ENCODE measurements at regions not wholly inside any gene's neighbourhood (a gene's known extent, or its start where the extent isn't known, plus 50 kb on each side); places are given as distances from the start of the nearest gene placed in this dataset.

DNA sequence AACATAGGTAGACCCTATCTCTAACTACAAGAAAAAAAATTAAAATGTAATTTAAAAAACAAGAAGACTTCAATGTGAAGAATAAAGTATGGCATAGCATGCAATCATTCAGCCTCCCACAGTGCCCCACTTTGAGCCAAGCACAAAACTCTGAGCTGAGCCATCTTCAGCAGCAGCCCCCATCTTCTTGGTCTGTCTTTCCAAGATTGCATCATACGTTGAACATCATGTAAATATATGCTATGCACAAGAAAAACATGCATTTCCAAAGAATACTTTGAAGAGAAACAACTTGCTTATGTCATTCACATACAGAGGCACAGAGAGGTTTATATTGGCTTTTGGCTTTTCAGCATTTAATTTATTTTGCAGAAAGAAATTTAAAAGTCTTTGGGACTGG is 105.8 kb upstream of the TMPO start:
- H3K4me1 ChIP-seq (ENCODE audit: insufficient read depth, low read length): peaks cover 16% of the 10 kb centered on the region
- H3K4me3 ChIP-seq (ENCODE audit: low read length): no peak overlapping the region
- no peaks in the 10 kb centered on the region for H3K9me3 ChIP-seq (ENCODE audit: low read depth, low read length)
- H3K27me3 ChIP-seq (ENCODE audit: insufficient read depth, low read length): no peaks in the 10 kb centered on the region

GRCh38 chr12:98410356-98410755 is 105.0 kb upstream of the TMPO start:
- no peaks in the 10 kb centered on the region for H3K27me3 ChIP-seq (ENCODE audit: insufficient read depth, low read length)
- H3K4me3 ChIP-seq (ENCODE audit: low read length): no peak overlapping the region
- H3K4me1 ChIP-seq (ENCODE audit: insufficient read depth, low read length): peaks cover 16% of the 10 kb centered on the region
- no peaks in the 10 kb centered on the region for H3K9me3 ChIP-seq (ENCODE audit: low read depth, low read length)

GRCh38 chr12:98416845-98417244 is 98.5 kb upstream of the TMPO start:
- Histone ChIP-seq H3K27me3 (ENCODE audit: insufficient read depth, low read length) (no peaks in the 10 kb centered on the region), H3K9me3 (ENCODE audit: low read depth, low read length) (no peaks in the 10 kb centered on the region), H3K4me3 (ENCODE audit: low read length) (no peak overlapping the region)

GRCh38 chr12:98417266-98417665 is 98.1 kb upstream of the TMPO start:
- Histone ChIP-seq H3K27me3 (ENCODE audit: insufficient read depth, low read length) (no peaks in the 10 kb centered on the region), H3K9me3 (ENCODE audit: low read depth, low read length) (no peaks in the 10 kb centered on the region), H3K4me1 (ENCODE audit: insufficient read depth, low read length) (peaks cover 23% of the 10 kb centered on the region), H3K4me3 (ENCODE audit: low read length) (no peak overlapping the region)

More at GRCh38 chr12:98416845-98417244, 98.5 kb upstream of the TMPO start:
- peaks cover 23% of the 10 kb centered on the region for H3K4me1 ChIP-seq (ENCODE audit: insufficient read depth, low read length)

DNA sequence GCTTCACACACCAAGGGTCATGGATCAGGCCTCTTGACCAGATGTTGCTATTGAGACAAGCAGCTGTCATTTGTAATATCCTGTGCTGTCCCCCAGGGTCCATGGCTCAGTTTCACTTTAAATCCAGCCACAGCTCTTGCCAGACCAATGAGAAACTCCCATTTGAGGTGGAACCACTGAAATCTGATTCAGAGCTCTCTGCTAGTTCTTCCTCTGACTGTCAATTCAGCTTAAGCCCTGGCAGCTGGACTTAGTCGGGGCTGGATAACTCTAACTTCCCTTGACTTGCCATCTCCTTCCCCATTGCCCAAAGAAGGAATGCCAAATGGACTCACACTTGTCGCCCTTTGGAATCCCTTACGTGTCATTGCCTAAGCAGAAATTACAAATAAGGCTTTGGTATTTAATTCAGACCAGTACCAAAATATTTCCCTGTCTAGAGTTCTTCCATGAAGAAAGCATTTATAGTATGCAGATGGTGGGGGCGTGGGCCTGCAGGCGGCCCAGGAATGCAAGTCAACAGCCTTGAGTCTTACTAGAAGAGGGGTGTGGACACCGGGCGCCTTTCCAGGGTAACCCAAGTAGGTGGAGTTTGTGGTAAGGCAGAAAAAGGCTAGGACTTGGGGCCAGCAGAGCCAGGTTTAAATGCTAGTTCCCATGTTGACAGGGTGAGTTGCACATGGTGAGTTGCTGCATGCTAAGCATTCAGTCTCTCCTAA is 96.9 kb upstream of the TMPO start:
- Histone ChIP-seq H3K4me3 (ENCODE audit: low read length) (no peak overlapping the region), H3K4me1 (ENCODE audit: insufficient read depth, low read length) (peaks cover 23% of the 10 kb centered on the region), H3K9me3 (ENCODE audit: low read depth, low read length) (no peaks in the 10 kb centered on the region), H3K27me3 (ENCODE audit: insufficient read depth, low read length) (no peaks in the 10 kb centered on the region)

- Histone ChIP-seq H3K27me3 (ENCODE audit: insufficient read depth, low read length) (no peaks in the 10 kb centered on the region), H3K4me3 (ENCODE audit: low read length) (no peak overlapping the region), H3K4me1 (ENCODE audit: insufficient read depth, low read length) (peaks cover 23% of the 10 kb centered on the region)
Observed at GRCh38 chr12:98419081-98419794, 96.2 kb upstream of the TMPO start.

DNA sequence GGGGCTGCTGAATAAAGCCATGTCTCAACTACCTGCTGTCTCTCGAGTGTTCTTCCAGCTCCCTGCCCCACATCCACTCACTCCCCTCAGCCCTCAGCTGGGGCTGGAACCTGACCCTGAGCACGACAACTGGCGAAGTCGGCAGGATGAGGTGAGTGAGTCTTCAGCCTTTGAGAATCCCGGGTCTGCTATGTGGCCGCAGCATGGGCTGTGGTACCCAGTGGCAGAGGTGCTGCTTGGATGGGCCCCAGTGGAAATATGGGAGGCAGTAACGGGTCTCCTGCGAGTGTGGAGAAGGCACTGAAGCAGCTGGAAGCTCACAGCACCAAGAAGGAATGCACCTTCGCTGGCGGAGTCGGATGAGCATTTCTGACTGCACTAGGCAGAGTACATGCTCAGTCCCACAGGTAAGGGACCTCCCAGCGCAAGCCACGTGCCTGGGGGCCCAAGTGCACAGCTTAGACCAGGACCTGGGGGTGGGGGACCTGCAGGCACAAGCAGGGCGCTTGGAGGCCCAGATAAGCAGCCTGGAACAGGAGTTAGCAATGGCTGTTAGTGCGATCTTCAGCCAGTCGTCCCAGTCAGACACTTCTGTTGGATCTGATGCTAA is 95.5 kb upstream of the TMPO start:
- Histone ChIP-seq H3K9me3 (ENCODE audit: low read depth, low read length) (no peaks in the 10 kb centered on the region), H3K27me3 (ENCODE audit: insufficient read depth, low read length) (no peaks in the 10 kb centered on the region), H3K4me1 (ENCODE audit: insufficient read depth, low read length) (peaks cover 27% of the 10 kb centered on the region), H3K4me3 (ENCODE audit: low read length) (no peak overlapping the region)

More at GRCh38 chr12:98419081-98419794, 96.2 kb upstream of the TMPO start:
- no peaks in the 10 kb centered on the region for H3K9me3 ChIP-seq (ENCODE audit: low read depth, low read length)

GRCh38 chr12:98420461-98420860 is 94.9 kb upstream of the TMPO start:
- Histone ChIP-seq H3K27me3 (ENCODE audit: insufficient read depth, low read length) (no peaks in the 10 kb centered on the region), H3K4me1 (ENCODE audit: insufficient read depth, low read length) (peaks cover 27% of the 10 kb centered on the region), H3K4me3 (ENCODE audit: low read length) (no peak overlapping the region), H3K9me3 (ENCODE audit: low read depth, low read length) (no peaks in the 10 kb centered on the region)

DNA sequence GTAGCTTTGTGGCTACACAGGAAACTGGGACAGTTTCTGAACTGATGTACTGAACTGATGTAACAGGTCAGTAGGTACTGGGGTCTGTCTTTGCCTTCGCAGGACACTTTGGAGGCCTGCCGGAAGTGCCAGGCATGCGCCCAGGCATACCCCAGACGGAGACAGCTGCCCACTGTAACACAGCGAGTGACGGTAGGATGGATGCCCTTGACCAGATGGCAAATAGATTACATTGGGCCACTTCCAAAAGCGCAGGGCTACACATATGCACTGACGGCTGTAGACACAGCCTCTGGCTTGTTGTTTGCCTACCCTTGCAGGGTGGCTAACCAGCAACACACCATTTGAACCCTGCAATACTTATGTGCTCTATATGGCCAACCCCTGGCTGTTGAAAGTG is 94.1 kb upstream of the TMPO start:
- peaks cover 27% of the 10 kb centered on the region for H3K4me1 ChIP-seq (ENCODE audit: insufficient read depth, low read length)
- H3K4me3 ChIP-seq (ENCODE audit: low read length): no peak overlapping the region
- no peaks in the 10 kb centered on the region for H3K9me3 ChIP-seq (ENCODE audit: low read depth, low read length)
- no peaks in the 10 kb centered on the region for H3K27me3 ChIP-seq (ENCODE audit: insufficient read depth, low read length)

DNA sequence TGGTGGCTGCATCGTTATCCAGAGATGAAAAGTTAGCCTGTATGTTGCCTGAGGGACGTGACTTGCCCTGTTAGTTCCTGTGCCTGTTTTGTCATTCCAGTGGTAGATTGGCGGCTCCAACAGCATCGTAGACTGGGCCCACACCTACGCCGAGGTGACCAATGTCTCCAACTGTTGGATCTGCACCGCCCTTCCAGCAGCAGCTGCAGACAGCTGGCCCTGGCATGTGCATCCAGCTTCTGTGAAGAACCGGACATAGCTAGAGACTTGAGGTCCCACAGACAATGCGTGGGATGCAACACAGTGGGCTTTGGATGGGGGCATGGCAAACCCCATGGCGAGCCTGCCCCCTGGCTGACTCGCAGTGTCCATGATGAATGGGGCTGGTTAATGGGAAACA is 93.0 kb upstream of the TMPO start:
- Histone ChIP-seq H3K4me1 (ENCODE audit: insufficient read depth, low read length) (peaks cover 19% of the 10 kb centered on the region), H3K4me3 (ENCODE audit: low read length) (no peak overlapping the region), H3K9me3 (ENCODE audit: low read depth, low read length) (no peaks in the 10 kb centered on the region), H3K27me3 (ENCODE audit: insufficient read depth, low read length) (no peaks in the 10 kb centered on the region)

DNA sequence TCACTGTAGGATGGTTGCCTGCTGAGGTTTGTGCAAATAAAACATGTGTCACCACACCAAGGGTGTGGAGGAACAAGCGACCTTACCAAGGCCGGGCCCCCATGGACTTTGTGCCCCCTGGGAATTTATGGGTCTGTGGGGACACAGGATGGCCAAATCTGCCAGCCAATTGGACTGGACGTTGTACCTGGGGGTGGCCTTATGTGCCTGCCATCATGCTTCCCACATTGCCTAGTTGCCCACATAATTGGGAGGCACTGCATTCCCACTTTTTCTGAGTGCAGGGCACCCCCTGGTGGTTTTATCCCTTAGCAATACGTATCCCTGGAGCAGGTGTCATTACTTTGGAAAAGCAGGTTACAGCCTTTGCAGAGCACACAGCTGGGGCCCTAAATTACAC is 92.6 kb upstream of the TMPO start:
- H3K4me1 ChIP-seq (ENCODE audit: insufficient read depth, low read length): peaks cover 15% of the 10 kb centered on the region
- H3K4me3 ChIP-seq (ENCODE audit: low read length): no peak overlapping the region
- H3K27me3 ChIP-seq (ENCODE audit: insufficient read depth, low read length): no peaks in the 10 kb centered on the region
- H3K9me3 ChIP-seq (ENCODE audit: low read depth, low read length): no peaks in the 10 kb centered on the region

- H3K4me1 ChIP-seq (ENCODE audit: insufficient read depth, low read length): peaks cover 5% of the 10 kb centered on the region
- H3K27me3 ChIP-seq (ENCODE audit: insufficient read depth, low read length): no peaks in the 10 kb centered on the region
- no peaks in the 10 kb centered on the region for H3K9me3 ChIP-seq (ENCODE audit: low read depth, low read length)
- no peak overlapping the region for H3K4me3 ChIP-seq (ENCODE audit: low read length)
Observed at GRCh38 chr12:98423963-98424362, 91.4 kb upstream of the TMPO start.

DNA sequence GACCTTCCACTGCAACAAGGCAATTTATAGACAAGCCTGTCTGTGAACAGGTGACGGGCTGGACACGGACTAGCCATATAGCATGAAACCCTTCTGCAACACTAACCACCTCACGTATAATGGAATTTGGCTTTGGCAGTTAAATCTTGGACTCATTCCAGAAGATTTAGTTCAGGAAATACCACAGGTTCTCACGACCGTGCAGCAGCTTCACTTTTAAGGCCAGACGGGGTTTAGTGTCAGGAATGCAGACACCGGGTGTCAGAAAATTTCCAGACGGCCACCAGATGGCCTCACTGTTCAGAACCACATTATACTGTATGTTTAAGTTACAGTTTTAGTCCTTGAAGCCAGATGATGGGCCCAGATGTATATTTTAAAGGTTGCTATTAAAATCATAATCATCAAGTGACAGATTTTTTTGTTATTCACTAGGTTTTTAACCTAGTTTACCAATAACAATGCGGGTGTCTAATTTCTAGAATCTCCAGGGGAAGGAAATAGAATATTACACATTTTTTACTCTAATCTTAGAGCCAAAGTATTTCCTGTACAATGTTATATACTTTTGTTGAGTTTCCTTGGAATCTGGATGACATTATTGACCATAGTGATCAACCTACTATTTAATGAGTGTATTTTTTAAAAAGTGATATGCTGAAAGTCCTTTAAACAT is 90.5 kb upstream of the TMPO start:
- Histone ChIP-seq H3K27me3 (ENCODE audit: insufficient read depth, low read length) (no peaks in the 10 kb centered on the region), H3K9me3 (ENCODE audit: low read depth, low read length) (no peaks in the 10 kb centered on the region), H3K4me3 (ENCODE audit: low read length) (no peak overlapping the region), H3K4me1 (ENCODE audit: insufficient read depth, low read length) (peaks cover 4% of the 10 kb centered on the region)

- Histone ChIP-seq H3K4me3 (ENCODE audit: low read length) (no peak overlapping the region), H3K9me3 (ENCODE audit: low read depth, low read length) (no peaks in the 10 kb centered on the region), H3K27me3 (ENCODE audit: insufficient read depth, low read length) (no peaks in the 10 kb centered on the region), H3K4me1 (ENCODE audit: insufficient read depth, low read length) (peaks cover 4% of the 10 kb centered on the region)
Observed at GRCh38 chr12:98425859-98426258, 89.5 kb upstream of the TMPO start.

DNA sequence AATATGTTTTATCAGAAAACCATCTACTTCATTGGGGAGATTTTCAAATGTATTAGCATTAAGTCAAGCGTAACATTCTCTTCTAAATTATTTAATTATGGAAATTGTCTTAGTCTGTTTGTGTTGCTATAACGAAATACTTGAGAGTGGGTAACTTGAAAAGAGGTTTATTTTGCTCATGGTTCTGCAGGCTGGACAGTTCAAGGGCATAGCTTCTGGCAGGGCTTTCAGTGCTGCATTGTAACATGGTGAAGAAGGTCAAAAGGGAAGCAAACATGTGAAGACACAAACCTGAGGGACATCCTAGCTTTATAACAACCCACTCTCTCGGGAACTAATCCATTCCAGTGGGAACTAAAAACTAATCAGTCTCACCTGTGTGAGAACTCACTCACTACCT is 84.3 kb upstream of the TMPO start:
- Histone ChIP-seq H3K27me3 (ENCODE audit: insufficient read depth, low read length) (peaks cover 21% of the 10 kb centered on the region), H3K4me3 (ENCODE audit: low read length) (no peak overlapping the region), H3K9me3 (ENCODE audit: low read depth, low read length) (peaks cover 12% of the 10 kb centered on the region), H3K4me1 (ENCODE audit: insufficient read depth, low read length) (no peaks in the 10 kb centered on the region)

Measured in mononuclear cell (primary cell).